ENCODE measurements at regions not wholly inside any gene's neighbourhood (a gene's known extent, or its start where the extent isn't known, plus 50 kb on each side); places are given as distances from the start of the nearest gene placed in this dataset.
A peak's percentile ranks its signal among the peaks of the same experiment; 100 is the strongest.
"Not testable (repeated sequence)": the region's sequence is repeated elsewhere in the genome, so short reads cannot be mapped to it uniquely, and the experiment has no call there.

DNA sequence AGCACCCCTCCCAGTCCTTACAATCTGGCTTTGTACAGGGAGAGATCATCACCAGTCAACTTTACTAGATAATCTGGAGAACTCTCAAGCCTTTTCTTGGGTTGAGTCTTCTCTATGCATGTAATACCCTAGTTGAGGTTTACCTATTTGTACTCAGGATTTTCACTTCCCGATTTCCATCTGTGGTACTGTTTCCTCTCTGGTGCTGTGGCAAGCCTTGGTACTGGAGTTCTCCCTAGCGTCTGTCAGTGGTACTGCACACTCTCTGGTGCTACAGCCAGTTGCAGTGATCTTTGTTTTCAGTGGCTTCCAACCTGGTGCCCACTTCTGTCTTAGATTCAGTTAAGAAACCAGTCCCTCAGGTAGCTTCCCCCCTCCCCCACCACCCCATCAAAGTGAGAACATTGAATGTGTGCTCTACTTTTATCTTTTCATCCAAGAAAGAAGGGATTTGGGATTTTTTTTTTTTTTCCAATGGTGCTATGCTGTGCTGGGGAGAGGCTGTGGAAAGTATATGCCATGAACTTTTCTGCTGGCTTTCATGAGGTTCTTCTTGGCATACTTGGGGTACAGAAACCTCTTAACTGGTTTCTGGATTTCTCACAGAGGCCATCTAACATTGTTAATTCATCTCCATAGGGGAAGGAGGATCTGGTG is 69.4 kb upstream of the EVL start:
- Histone ChIP-seq H2AFZ (ENCODE audit: low read length) (no peak overlapping the region), H3K4me3 (ENCODE audit: low read depth, low read length, poor library complexity, severe bottlenecking) (no peak overlapping the region), H3K27ac (ENCODE audit: low read depth, low read length, poor library complexity, severe bottlenecking) (no peak overlapping the region), H4K20me1 (ENCODE audit: insufficient read depth, low read length) (no peaks in the 10 kb centered on the region), H3K4me1 (ENCODE audit: insufficient read depth, low read length, poor library complexity, severe bottlenecking) (peaks cover 9% of the 10 kb centered on the region), H3K79me2 (ENCODE audit: insufficient read depth, low read depth, low read length) (no peaks in the 10 kb centered on the region), H3K4me2 (ENCODE audit: low read length) (peak overlapping the region; percentile 26; the same call in 1 of the 2 replicates), H3K9me2 (ENCODE audit: insufficient read depth, low read length) (no peaks in the 10 kb centered on the region), H3K9me3 (ENCODE audit: low read length) (peaks cover 3% of the 10 kb centered on the region; the same call in 1 of the 2 replicates), H3K36me3 (ENCODE audit: insufficient read depth, low read length) (no peaks in the 10 kb centered on the region)
- ChIA-PET POLR2A (no interaction called here), CTCF (ENCODE audit: unreplicated experiment) (no interaction called here)
- TF ChIP-seq, protein P1, sequence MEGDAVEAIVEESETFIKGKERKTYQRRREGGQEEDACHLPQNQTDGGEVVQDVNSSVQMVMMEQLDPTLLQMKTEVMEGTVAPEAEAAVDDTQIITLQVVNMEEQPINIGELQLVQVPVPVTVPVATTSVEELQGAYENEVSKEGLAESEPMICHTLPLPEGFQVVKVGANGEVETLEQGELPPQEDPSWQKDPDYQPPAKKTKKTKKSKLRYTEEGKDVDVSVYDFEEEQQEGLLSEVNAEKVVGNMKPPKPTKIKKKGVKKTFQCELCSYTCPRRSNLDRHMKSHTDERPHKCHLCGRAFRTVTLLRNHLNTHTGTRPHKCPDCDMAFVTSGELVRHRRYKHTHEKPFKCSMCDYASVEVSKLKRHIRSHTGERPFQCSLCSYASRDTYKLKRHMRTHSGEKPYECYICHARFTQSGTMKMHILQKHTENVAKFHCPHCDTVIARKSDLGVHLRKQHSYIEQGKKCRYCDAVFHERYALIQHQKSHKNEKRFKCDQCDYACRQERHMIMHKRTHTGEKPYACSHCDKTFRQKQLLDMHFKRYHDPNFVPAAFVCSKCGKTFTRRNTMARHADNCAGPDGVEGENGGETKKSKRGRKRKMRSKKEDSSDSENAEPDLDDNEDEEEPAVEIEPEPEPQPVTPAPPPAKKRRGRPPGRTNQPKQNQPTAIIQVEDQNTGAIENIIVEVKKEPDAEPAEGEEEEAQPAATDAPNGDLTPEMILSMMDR (conservative IDR thresholded peaks at IDR 0.05; ENCODE audit: low read length) = peak; percentile 92
- no peak for TF ChIP-seq EZH2phosphoT487 (IDR thresholded peaks at IDR 0.05; ENCODE audit: borderline replicate concordance, low read depth, low read length)
- intact Hi-C loops (cut with micrococcal nuclease; ENCODE audit: unreplicated experiment) = loop anchor here (2.0 kb wide), 1 partner anchor 15 kb away; no protein-coding TSS in a partner anchor
- DNase-seq (ENCODE audit: low spot score) = peak; percentile 89
- no TSS peak for BruUV-seq (replicated peaks)

DNA sequence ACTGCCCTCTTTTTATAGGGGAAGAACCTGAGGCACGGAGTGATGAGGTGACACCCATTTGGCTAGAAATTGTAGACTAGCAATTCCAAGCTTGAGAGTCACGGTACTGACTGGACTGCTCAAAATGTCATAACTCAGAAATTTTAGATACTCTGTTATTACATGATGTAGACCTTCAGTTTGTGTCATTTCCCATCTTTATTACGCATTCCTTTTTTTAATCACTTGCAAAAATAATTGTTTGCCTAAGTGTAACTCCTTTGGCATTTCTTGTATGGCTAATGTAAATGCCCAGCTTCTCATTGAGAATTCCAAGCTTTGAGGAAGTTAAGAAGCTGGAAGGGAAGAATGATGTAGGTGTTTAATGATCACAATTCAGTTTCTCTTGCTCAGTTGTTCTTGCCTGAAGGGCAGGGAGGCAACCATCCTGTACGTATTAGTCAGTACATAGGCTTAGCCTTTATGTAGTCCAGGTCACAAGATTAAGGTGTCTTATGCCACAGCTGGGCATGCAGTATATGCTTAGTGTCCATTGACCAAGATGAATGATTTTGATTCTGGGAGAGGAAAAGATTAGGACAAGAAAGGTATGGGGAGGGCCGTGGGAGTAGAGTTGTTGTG is 68.2 kb upstream of the EVL start:
- no peaks in the 10 kb centered on the region for H3K36me3 ChIP-seq (ENCODE audit: insufficient read depth, low read length)
- H3K4me3 ChIP-seq (ENCODE audit: low read depth, low read length, poor library complexity, severe bottlenecking) = no peak overlapping the region
- peaks cover 14% of the 10 kb centered on the region; the same call in 1 of the 2 replicates for H3K9me3 ChIP-seq (ENCODE audit: low read length)
- TF ChIP-seq EZH2phosphoT487 (IDR thresholded peaks at IDR 0.05; ENCODE audit: borderline replicate concordance, low read depth, low read length) = no peak
- TF ChIP-seq, protein P1 (conservative IDR thresholded peaks at IDR 0.05; ENCODE audit: low read length) = no peak
- no peaks in the 10 kb centered on the region for H3K79me2 ChIP-seq (ENCODE audit: insufficient read depth, low read depth, low read length)
- ChIA-PET CTCF (ENCODE audit: unreplicated experiment) (no interaction called here), POLR2A (interaction anchor here (0.5 kb wide), 1 partner anchor 65 kb away, joined by 5 read pairs; no protein-coding TSS in a partner anchor)
- no TSS peak for BruUV-seq (replicated peaks)
- H3K27ac ChIP-seq (ENCODE audit: low read depth, low read length, poor library complexity, severe bottlenecking) = no peak overlapping the region
- no peak for DNase-seq (ENCODE audit: low spot score)
- no peaks in the 10 kb centered on the region for H4K20me1 ChIP-seq (ENCODE audit: insufficient read depth, low read length)
- H3K4me2 ChIP-seq (ENCODE audit: low read length) = no peak overlapping the region
- no peaks in the 10 kb centered on the region for H3K9me2 ChIP-seq (ENCODE audit: insufficient read depth, low read length)
- intact Hi-C loops (cut with micrococcal nuclease; ENCODE audit: unreplicated experiment) = no loop called here
- no peak overlapping the region for H2AFZ ChIP-seq (ENCODE audit: low read length)
- H3K4me1 ChIP-seq (ENCODE audit: insufficient read depth, low read length, poor library complexity, severe bottlenecking) = peaks cover 9% of the 10 kb centered on the region

DNA sequence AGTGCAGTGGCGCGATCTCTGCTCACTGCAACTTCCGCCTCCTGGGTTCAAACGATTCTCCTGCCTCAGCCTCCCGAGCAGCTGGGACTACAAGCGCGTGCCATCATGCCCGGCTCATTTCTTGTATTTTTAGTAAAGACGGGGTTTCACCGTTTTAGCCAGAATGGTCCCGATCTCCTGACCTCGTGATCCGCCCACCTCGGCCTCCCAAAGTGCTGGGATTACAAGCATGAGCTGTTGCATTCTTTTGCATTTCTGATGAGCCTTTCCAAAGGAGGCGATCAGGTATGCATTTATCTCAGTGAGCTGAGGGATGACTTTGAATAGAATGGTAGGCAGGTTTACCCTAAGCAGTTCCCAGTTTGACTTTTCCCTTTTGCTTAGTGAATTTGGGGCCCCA is 64.8 kb upstream of the EVL start:
- H3K27ac ChIP-seq (ENCODE audit: low read depth, low read length, poor library complexity, severe bottlenecking); H3K4me3 ChIP-seq (ENCODE audit: low read depth, low read length, poor library complexity, severe bottlenecking); H2AFZ ChIP-seq (ENCODE audit: low read length); H3K9me2 ChIP-seq (ENCODE audit: insufficient read depth, low read length); H3K4me1 ChIP-seq (ENCODE audit: insufficient read depth, low read length, poor library complexity, severe bottlenecking); POLR2A ChIA-PET; CTCF ChIA-PET (ENCODE audit: unreplicated experiment); DNase-seq (ENCODE audit: low spot score); BruUV-seq (replicated peaks); H3K79me2 ChIP-seq (ENCODE audit: insufficient read depth, low read depth, low read length); H3K36me3 ChIP-seq (ENCODE audit: insufficient read depth, low read length); intact Hi-C loops (cut with micrococcal nuclease; ENCODE audit: unreplicated experiment); H4K20me1 ChIP-seq (ENCODE audit: insufficient read depth, low read length); H3K4me2 ChIP-seq (ENCODE audit: low read length): not testable (repeated sequence)
- peaks cover 30% of the 10 kb centered on the region for H3K9me3 ChIP-seq (ENCODE audit: low read length)

All from OCI-LY7 (cell line).